GM13977 (cell line): ENCODE measurements at regions not wholly inside any gene's neighbourhood (a gene's known extent, or its start where the extent isn't known, plus 50 kb on each side); places are given as distances from the start of the nearest gene placed in this dataset.
"Not testable (repeated sequence)": the region's sequence is repeated elsewhere in the genome, so short reads cannot be mapped to it uniquely, and the experiment has no call there.

Source experiments
- DNase-seq: peaks from one replicate; pipeline ENCODE4 v3.0.0; 2012; ENCODE audit warnings: low spot score
- in situ Hi-C: fragments of 300-500 bp; cut with MboI; formaldehyde crosslinking; loops from one replicate; pipeline ENCODE4 v1.12.0; 2022; ENCODE audit warnings: low sequenced_read_pairs, low pct_unique_long_range_greater_than_20kb, mixed read lengths, inconsistent platforms; ENCODE audit not compliant: unreplicated experiment
- TF ChIP-seq, protein P1 (sequence below): IDR thresholded peaks from 2 replicates; pipeline ENCODE4 v1.5.1; 2012; ENCODE audit warnings: mild to moderate bottlenecking, control low read depth; ENCODE audit not compliant: insufficient read depth; ENCODE audit errors: extremely low read depth, missing control alignments

- DNase-seq: no peak
Observed at GRCh38 chr3:161630794-161631193, 134.2 kb downstream of the OTOL1 start.

DNA sequence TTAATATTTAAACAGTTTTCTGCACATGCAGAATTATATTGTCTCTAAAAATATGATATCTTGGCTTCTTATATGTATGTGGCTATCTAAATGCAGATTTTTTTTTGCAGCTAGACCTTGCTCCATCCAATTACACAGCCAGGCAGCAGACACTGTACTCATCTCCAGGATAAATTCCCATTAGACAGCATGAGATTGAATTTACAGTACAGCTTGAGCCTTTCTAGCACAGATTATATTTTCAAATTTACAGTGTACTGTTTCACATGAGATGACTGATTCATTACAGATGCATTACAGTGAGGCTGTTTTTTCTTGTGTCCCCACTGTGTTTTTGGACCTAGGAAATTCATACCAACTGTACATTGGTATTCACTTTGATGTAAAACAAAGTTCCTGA, 134.9 kb downstream of the OTOL1 start:
- in situ Hi-C loops: no loop called here
- DNase-seq: no peak
- TF ChIP-seq, protein P1, sequence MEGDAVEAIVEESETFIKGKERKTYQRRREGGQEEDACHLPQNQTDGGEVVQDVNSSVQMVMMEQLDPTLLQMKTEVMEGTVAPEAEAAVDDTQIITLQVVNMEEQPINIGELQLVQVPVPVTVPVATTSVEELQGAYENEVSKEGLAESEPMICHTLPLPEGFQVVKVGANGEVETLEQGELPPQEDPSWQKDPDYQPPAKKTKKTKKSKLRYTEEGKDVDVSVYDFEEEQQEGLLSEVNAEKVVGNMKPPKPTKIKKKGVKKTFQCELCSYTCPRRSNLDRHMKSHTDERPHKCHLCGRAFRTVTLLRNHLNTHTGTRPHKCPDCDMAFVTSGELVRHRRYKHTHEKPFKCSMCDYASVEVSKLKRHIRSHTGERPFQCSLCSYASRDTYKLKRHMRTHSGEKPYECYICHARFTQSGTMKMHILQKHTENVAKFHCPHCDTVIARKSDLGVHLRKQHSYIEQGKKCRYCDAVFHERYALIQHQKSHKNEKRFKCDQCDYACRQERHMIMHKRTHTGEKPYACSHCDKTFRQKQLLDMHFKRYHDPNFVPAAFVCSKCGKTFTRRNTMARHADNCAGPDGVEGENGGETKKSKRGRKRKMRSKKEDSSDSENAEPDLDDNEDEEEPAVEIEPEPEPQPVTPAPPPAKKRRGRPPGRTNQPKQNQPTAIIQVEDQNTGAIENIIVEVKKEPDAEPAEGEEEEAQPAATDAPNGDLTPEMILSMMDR: no peak

More at GRCh38 chr3:161630794-161631193, 134.2 kb downstream of the OTOL1 start:
- TF ChIP-seq, protein P1: no peak
- in situ Hi-C loops: no loop called here

- no peak for DNase-seq
- in situ Hi-C loops: no loop called here
- TF ChIP-seq, protein P1: no peak
Observed at GRCh38 chr3:161637559-161637958, 141.0 kb downstream of the OTOL1 start.

- DNase-seq, in situ Hi-C loops: not testable (repeated sequence)
Observed at GRCh38 chr3:161639095-161639494, 142.5 kb downstream of the OTOL1 start.

DNA sequence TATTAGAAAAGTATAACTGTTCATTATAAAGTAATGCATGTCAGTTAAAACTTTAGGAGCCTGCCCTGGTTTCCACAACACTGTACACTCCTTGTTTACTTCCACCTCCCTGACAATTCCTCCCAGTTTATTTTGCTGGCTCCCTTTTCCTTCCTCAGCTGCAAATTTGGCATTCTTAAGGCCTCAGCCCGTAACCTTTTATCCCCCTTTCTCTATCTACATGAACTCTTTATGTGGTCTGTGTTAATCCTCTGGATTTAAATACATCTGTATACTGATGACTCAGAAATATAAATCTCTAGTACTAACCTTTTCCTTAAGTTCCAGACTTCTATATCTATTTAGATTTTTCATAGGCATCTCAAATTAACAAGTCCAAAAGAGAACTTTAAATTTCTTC, 143.6 kb downstream of the OTOL1 start:
- DNase-seq: no peak
- in situ Hi-C loops: no loop called here
- TF ChIP-seq, protein P1: no peak

GRCh38 chr3:161641287-161641686, 144.7 kb downstream of the OTOL1 start:
- in situ Hi-C loops: no loop called here
- TF ChIP-seq, protein P1: no peak
- no peak for DNase-seq

DNA sequence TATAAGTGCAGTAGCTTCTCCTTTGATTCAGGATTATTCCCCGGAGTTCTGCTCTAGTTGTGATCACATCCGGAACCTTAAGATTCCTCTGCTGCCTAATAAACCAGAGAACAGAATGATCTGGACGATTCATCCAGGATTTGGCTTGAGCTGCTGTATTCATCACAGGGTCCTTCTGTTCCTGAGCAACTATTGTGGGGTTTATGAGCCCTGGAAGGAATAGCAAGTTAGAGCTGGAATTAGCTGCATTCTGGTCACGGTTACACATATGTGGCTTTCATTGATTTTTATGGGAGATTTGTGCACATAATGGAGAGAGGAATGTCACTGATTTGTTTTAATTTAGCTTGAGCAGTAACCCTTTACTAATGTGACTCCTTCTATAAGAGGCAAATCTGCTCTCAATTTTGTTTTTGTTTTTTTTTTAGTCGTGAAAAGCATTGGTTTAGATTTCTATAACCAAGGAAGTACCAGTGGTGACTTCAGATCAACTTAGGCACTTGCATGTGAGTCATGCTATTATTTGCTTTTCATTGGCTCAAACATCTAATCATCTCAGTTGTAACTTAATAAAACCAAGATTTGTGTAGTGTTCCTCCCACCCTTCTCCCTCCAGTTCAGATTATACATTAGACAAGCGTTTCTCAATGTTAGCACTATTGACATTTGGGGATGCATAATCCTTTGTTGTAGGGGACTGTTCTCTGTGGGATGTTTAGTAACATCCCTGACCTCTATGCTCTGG, 148.5 kb downstream of the OTOL1 start:
- DNase-seq: no peak
- in situ Hi-C loops: no loop called here
- TF ChIP-seq, protein P1: no peak
